DOHH2 (cell line): ENCODE measurements at regions not wholly inside any gene's neighbourhood (a gene's known extent, or its start where the extent isn't known, plus 50 kb on each side); places are given as distances from the start of the nearest gene placed in this dataset.

Experiments used
- H3F3A ChIP-seq: fragments of 200-600 bp; sonication (generic), shearing (Covaris generic); 2 replicates; pipeline ENCODE4 v1.6.0; 2016; ENCODE audit warnings: antibody characterized with exemption, mild to moderate bottlenecking; ENCODE audit not compliant: control insufficient read depth, insufficient read depth
- H3K27ac ChIP-seq: fragments of 200-600 bp; sonication (generic); 2 replicates; pipeline ENCODE4 v1.5.1; 2014; ENCODE audit warnings: low read depth, mild to moderate bottlenecking, low read length, moderate library complexity
- H3K27me3 ChIP-seq: fragments of 200-600 bp; sonication (generic); 2 replicates; pipeline ENCODE4 v1.6.1; 2014; ENCODE audit warnings: mild to moderate bottlenecking, low read length, mixed read lengths; ENCODE audit not compliant: control insufficient read depth
- H3K36me3 ChIP-seq: fragments of 200-600 bp; sonication (generic); 2 replicates; pipeline ENCODE4 v1.6.1; 2014; ENCODE audit warnings: mild to moderate bottlenecking, low read length, moderate library complexity, mixed read lengths; ENCODE audit not compliant: control insufficient read depth
- H3K4me1 ChIP-seq: fragments of 200-600 bp; sonication (generic); 2 replicates; pipeline ENCODE4 v1.6.1; 2014; ENCODE audit warnings: mild to moderate bottlenecking, low read length, mixed read lengths; ENCODE audit not compliant: control insufficient read depth
- H3K4me2 ChIP-seq: fragments of 200-600 bp; sonication (generic); 2 replicates; pipeline ENCODE4 v1.6.0; 2014; ENCODE audit warnings: mild to moderate bottlenecking, low read length, moderate library complexity
- H3K4me3 ChIP-seq: fragments of 200-600 bp; sonication (generic); 2 replicates; pipeline ENCODE4 v1.5.1; 2014; ENCODE audit warnings: mild to moderate bottlenecking, low read length, mixed read lengths
- H3K79me2 ChIP-seq: fragments of 200-600 bp; sonication (generic); 2 replicates; pipeline ENCODE4 v1.6.1; 2014; ENCODE audit warnings: mild to moderate bottlenecking, low read length, mixed read lengths; ENCODE audit not compliant: control insufficient read depth
- H3K9me2 ChIP-seq: fragments of 200-600 bp; sonication (generic); replicated peaks from 2 replicates; pipeline ENCODE4 v1.6.1; 2014; ENCODE audit warnings: mild to moderate bottlenecking, low read length, mixed read lengths; ENCODE audit not compliant: control insufficient read depth
- H3K9me3 ChIP-seq: fragments of 200-600 bp; sonication (generic); 2 replicates; pipeline ENCODE4 v1.6.1; 2014; ENCODE audit warnings: antibody characterized with exemption, low read length, mixed read lengths; ENCODE audit not compliant: control insufficient read depth, insufficient read depth
- H4K20me1 ChIP-seq: fragments of 200-600 bp; sonication (generic); 2 replicates; pipeline ENCODE4 v1.6.0; 2014; ENCODE audit warnings: low read depth, mild to moderate bottlenecking, antibody characterized with exemption, low read length, moderate library complexity; ENCODE audit not compliant: control insufficient read depth, insufficient read depth
- EZH2phosphoT487 ChIP-seq: fragments of 200-600 bp; sonication (generic); IDR thresholded peaks from 2 replicates; pipeline ENCODE4 v1.6.1; 2017; ENCODE audit warnings: borderline replicate concordance, mild to moderate bottlenecking, antibody characterized with exemption, low read length, moderate library complexity, mixed read lengths
- TF ChIP-seq, protein P1 (sequence below): fragments of 200-600 bp; sonication (generic); IDR thresholded peaks from one replicate; pipeline ENCODE4 v1.5.1; 2014; ENCODE audit warnings: antibody characterized with exemption, mild to moderate bottlenecking, low read depth, low read length; ENCODE audit not compliant: poor library complexity, severe bottlenecking

DNA sequence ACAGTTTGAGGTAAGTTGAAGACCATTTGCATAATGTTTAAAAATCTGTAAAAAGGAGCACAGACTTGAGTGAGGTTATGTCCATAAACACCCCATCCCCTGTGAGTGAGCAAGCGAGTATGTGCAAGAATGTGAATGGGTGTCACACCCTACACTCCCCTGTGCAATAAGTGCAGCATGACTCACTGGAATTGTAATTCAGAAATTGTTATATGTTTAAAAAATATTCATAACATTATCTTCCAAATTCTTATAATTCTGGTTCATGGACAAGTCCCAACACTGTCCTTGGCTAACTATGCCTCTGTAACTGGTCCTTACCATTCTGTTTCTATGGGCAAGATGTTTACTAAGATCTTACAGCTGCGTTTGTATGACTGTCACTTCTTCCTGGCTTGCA is 207.8 kb upstream of the FAR2 start:
- H3K27ac ChIP-seq, result no peak overlapping the region
- H3K9me3 ChIP-seq, result no peaks in the 10 kb centered on the region; the same call in 1 of the 2 replicates
- no peaks in the 10 kb centered on the region for H3K79me2 ChIP-seq
- no peaks in the 10 kb centered on the region for H3K36me3 ChIP-seq
- no peaks in the 10 kb centered on the region for H3K27me3 ChIP-seq
- H3K4me3 ChIP-seq, result no peak overlapping the region
- H4K20me1 ChIP-seq, result no peaks in the 10 kb centered on the region
- no peaks in the 10 kb centered on the region for H3K9me2 ChIP-seq
- no peaks in the 10 kb centered on the region for H3K4me1 ChIP-seq
- no peaks in the 10 kb centered on the region for H3F3A ChIP-seq
- H3K4me2 ChIP-seq, result no peak overlapping the region
- no peak for TF ChIP-seq EZH2phosphoT487

DNA sequence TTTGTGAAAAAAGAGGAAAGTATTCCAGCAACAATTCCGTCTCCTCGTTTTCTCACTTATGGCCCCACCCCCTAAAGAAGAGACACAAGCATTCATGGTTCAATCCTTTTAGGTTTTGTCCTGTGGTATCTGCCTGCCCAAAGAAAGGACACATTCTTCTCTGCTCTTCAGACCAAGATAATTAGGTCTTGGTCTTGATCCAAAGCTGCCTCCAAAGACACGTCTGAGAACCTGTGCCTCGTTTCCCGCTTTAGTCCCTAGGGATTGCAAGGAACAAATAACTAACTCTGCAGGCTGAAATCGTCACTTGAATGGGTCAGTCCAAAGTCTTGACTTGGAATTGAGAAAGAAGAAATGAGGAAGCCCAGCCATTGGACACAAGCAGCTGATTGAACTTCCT is 202.7 kb upstream of the FAR2 start:
- H4K20me1 ChIP-seq, result no peaks in the 10 kb centered on the region
- H3K4me1 ChIP-seq, result no peaks in the 10 kb centered on the region
- H3K9me2 ChIP-seq, result no peaks in the 10 kb centered on the region; the same call in 1 of the 2 replicates
- no peak overlapping the region for H3K4me2 ChIP-seq
- no peaks in the 10 kb centered on the region for H3K36me3 ChIP-seq
- H3K27me3 ChIP-seq, result no peaks in the 10 kb centered on the region
- no peak overlapping the region for H3K27ac ChIP-seq
- H3K4me3 ChIP-seq, result no peak overlapping the region
- H3F3A ChIP-seq, result no peaks in the 10 kb centered on the region
- H3K79me2 ChIP-seq, result no peaks in the 10 kb centered on the region
- H3K9me3 ChIP-seq, result no peaks in the 10 kb centered on the region; the same call in 1 of the 2 replicates
- TF ChIP-seq, protein P1, sequence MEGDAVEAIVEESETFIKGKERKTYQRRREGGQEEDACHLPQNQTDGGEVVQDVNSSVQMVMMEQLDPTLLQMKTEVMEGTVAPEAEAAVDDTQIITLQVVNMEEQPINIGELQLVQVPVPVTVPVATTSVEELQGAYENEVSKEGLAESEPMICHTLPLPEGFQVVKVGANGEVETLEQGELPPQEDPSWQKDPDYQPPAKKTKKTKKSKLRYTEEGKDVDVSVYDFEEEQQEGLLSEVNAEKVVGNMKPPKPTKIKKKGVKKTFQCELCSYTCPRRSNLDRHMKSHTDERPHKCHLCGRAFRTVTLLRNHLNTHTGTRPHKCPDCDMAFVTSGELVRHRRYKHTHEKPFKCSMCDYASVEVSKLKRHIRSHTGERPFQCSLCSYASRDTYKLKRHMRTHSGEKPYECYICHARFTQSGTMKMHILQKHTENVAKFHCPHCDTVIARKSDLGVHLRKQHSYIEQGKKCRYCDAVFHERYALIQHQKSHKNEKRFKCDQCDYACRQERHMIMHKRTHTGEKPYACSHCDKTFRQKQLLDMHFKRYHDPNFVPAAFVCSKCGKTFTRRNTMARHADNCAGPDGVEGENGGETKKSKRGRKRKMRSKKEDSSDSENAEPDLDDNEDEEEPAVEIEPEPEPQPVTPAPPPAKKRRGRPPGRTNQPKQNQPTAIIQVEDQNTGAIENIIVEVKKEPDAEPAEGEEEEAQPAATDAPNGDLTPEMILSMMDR, result no peak
- TF ChIP-seq EZH2phosphoT487, result no peak

DNA sequence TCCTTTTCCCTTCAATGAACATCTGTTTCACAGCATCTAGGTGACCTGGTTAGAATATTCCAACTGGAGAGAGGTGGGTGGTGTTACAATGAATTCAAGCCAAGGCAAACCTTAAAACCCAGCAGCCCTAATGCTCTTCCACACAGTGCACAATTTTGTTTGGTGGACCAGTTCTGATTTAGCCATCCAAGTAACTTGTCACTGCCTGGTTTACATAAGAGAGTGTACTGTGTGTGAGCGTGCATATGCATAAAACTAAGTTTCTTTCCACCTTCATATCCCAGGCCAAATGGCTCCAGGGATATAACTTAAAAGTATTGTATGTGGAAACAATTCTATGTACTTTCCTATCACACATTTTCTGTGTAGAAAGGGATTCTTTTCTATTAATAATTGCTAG is 200.4 kb upstream of the FAR2 start:
- no peak overlapping the region for H3K27ac ChIP-seq
- H4K20me1 ChIP-seq, result no peaks in the 10 kb centered on the region
- H3K79me2 ChIP-seq, result no peaks in the 10 kb centered on the region
- TF ChIP-seq, protein P1, result no peak
- no peak for TF ChIP-seq EZH2phosphoT487
- no peaks in the 10 kb centered on the region for H3K27me3 ChIP-seq
- H3K36me3 ChIP-seq, result no peaks in the 10 kb centered on the region
- no peak overlapping the region for H3K4me2 ChIP-seq
- no peaks in the 10 kb centered on the region for H3F3A ChIP-seq
- H3K9me3 ChIP-seq, result no peaks in the 10 kb centered on the region; the same call in 1 of the 2 replicates
- no peaks in the 10 kb centered on the region for H3K4me1 ChIP-seq
- H3K9me2 ChIP-seq, result no peaks in the 10 kb centered on the region; the same call in 1 of the 2 replicates
- H3K4me3 ChIP-seq, result no peak overlapping the region

DNA sequence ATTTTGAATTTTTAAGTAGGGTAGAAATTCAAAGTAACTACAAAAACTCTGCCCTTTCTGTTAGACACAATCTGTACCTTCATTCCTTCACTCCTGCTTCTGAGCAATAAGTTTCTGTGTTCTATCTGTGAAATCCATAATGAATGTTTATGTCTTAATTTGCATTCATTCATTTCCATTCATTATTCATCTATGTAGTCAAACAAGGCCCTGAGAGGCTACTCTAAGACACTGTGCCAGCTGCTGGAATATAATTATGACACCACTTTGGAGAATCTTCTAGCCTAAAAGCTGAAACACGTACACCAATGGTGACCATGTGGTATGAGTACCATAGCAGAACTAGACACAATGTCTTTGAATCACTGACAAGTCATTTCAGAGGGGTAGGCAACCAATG is 199.9 kb upstream of the FAR2 start:
- Histone ChIP-seq H3K9me2 (no peaks in the 10 kb centered on the region; the same call in 1 of the 2 replicates), H3K4me3 (no peak overlapping the region), H4K20me1 (no peaks in the 10 kb centered on the region), H3F3A (no peaks in the 10 kb centered on the region), H3K9me3 (no peaks in the 10 kb centered on the region; the same call in 1 of the 2 replicates), H3K27me3 (no peaks in the 10 kb centered on the region), H3K36me3 (no peaks in the 10 kb centered on the region), H3K4me1 (no peaks in the 10 kb centered on the region), H3K27ac (no peak overlapping the region), H3K4me2 (no peak overlapping the region), H3K79me2 (no peaks in the 10 kb centered on the region)
- no peak for TF ChIP-seq EZH2phosphoT487
- TF ChIP-seq, protein P1, result no peak
